B cell (primary cell): ENCODE measurements at regions not wholly inside any gene's neighbourhood (a gene's known extent, or its start where the extent isn't known, plus 50 kb on each side); places are given as distances from the start of the nearest gene placed in this dataset.

Experiments used
- CTCF ChIP-seq: fragments of 200-600 bp; IDR thresholded peaks from one replicate; pipeline ENCODE4 v1.8.0; 2022; ENCODE audit warnings: antibody characterized with exemption, mild to moderate bottlenecking
- EZH2 ChIP-seq: IDR thresholded peaks from 2 replicates; pipeline ENCODE4 v1.6.1; 2012; ENCODE audit warnings: borderline replicate concordance, low read depth, mild to moderate bottlenecking, moderate library complexity, low read length; ENCODE audit not compliant: insufficient read depth, poor library complexity, severe bottlenecking

- TF ChIP-seq CTCF (no peak), EZH2 (no peak)
These were observed 1015.1 kb upstream of the EEF2KMT start for GRCh38 chr16:6112700-6113099.
